ENCODE measurements at regions not wholly inside any gene's neighbourhood (a gene's known extent, or its start where the extent isn't known, plus 50 kb on each side); places are given as distances from the start of the nearest gene placed in this dataset.

DNA sequence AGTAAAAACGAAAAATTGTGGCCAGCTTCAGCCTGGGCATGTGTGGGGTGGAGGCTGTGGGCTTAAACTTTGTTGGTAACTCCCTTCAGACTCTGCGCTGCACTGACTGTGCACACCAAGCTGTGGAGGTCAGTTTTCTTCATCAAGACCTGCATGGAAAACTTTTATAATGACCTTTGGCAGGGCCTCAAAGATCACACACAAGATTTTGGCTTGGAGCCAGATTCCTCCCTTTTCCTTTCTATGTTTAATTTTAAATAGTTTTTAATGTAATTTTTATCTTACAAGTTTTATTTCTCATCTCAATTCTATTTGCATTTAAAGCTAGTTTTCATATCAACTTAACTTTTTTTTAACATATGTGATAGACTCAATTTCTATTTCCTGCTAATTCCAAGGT, 1211.1 kb upstream of the CDH18 start:
- TF ChIP-seq, protein P1, sequence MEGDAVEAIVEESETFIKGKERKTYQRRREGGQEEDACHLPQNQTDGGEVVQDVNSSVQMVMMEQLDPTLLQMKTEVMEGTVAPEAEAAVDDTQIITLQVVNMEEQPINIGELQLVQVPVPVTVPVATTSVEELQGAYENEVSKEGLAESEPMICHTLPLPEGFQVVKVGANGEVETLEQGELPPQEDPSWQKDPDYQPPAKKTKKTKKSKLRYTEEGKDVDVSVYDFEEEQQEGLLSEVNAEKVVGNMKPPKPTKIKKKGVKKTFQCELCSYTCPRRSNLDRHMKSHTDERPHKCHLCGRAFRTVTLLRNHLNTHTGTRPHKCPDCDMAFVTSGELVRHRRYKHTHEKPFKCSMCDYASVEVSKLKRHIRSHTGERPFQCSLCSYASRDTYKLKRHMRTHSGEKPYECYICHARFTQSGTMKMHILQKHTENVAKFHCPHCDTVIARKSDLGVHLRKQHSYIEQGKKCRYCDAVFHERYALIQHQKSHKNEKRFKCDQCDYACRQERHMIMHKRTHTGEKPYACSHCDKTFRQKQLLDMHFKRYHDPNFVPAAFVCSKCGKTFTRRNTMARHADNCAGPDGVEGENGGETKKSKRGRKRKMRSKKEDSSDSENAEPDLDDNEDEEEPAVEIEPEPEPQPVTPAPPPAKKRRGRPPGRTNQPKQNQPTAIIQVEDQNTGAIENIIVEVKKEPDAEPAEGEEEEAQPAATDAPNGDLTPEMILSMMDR (IDR thresholded peaks at IDR 0.05; ENCODE audit: control insufficient read depth, insufficient read depth, low read depth, low read length, missing control alignments): no peak
- DNase-seq (ENCODE audit: low read depth): no peak
- H3K4me3 ChIP-seq (ENCODE audit: control insufficient read depth, low read depth, low read length): no peak overlapping the region

DNA sequence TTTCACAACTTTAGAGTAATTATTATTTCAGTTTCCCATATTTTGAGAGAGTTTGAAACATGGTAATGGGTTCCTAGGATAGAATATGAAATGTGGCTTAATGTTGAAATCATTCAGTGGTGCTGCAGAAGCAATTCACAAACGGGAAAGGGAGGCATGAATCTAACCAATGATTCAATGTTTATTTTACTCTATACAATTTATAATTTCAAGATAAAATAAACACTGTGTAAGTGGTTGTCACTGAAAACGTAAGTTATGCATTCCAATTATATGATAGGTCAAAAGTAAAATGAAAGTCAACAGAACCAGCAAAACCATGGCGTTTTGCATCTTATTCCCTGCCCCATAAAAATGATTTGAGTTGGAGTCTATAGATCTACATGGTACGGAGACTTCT, 1207.1 kb upstream of the CDH18 start:
- TF ChIP-seq, protein P1 (IDR thresholded peaks at IDR 0.05; ENCODE audit: control insufficient read depth, insufficient read depth, low read depth, low read length, missing control alignments): no peak

DNA sequence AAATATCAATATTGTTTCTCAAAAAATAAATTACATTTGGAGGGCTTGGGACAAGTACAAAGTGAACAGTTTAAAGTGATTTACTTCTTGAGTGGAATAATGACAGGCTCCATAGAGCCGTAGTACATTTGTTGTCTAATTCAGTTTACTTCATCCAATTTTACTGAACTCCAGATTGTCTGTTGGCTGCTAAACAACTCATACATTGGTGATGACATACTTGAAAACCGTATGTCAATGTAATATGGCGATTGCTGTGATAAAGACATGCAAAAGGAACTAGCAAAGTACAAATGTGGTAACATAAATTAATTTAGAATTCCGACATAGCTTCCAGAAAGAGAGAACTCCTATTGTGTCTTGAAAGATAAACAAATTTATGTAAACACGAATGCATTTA, 1197.5 kb upstream of the CDH18 start:
- TF ChIP-seq, protein P1 (IDR thresholded peaks at IDR 0.05; ENCODE audit: control insufficient read depth, insufficient read depth, low read depth, low read length, missing control alignments): no peak
- no peak for DNase-seq (ENCODE audit: low read depth)

More for the DNA sequence above, 1207.1 kb upstream of the CDH18 start:
- DNase-seq (ENCODE audit: low read depth): no peak
- no peak overlapping the region for H3K4me3 ChIP-seq (ENCODE audit: control insufficient read depth, low read depth, low read length)

DNA sequence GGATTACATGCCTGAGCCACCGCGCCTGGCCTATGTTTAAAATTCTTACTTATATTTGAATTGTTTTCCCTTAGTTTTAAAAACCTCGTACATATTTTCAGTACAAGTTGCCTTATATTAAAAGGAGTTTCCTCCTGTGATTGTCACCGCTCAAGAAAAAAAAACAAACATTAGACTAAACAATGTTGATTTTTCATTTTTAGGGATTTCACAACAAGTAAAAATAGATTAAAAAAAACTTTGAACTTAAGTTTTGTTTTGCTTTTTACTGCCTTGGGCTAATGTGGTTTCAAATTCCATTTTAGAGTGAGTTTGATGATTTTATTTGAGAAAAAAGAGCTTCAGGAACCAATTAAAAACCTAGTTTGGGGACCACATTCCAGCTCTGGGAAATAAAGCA, 1196.6 kb upstream of the CDH18 start:
- DNase-seq (ENCODE audit: low read depth): no peak
- TF ChIP-seq, protein P1 (IDR thresholded peaks at IDR 0.05; ENCODE audit: control insufficient read depth, insufficient read depth, low read depth, low read length, missing control alignments): no peak
- H3K4me3 ChIP-seq (ENCODE audit: control insufficient read depth, low read depth, low read length): no peak overlapping the region

More for the DNA sequence above, 1197.5 kb upstream of the CDH18 start:
- no peak overlapping the region for H3K4me3 ChIP-seq (ENCODE audit: control insufficient read depth, low read depth, low read length)

DNA sequence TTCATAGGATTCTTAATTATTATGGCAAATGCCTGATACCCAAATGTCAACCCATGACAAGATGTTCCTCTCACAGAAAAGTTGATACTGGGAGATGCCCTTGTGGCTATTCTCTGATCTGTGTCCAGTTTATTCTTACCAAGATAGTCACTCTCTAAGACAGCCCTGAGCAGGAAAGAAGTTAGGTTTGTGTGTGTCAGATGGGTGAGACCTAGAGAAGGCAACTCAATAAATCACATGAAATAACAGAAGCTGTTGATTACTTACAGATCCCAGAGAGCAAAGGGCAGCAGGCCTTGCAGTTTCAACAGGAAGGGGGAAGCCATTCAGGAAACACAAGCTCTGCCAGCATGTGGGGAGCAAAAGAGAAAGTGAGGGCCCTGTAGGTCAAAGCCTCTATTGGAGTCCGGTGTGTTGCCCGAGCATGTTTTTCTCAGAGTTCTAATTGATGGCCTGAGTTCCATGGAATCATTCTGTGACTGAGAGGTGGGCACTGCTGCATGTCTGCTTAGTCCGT, 1193.7 kb upstream of the CDH18 start:
- DNase-seq (ENCODE audit: low read depth): no peak
- TF ChIP-seq, protein P1 (IDR thresholded peaks at IDR 0.05; ENCODE audit: control insufficient read depth, insufficient read depth, low read depth, low read length, missing control alignments): no peak
- H3K4me3 ChIP-seq (ENCODE audit: control insufficient read depth, low read depth, low read length): no peak overlapping the region

DNA sequence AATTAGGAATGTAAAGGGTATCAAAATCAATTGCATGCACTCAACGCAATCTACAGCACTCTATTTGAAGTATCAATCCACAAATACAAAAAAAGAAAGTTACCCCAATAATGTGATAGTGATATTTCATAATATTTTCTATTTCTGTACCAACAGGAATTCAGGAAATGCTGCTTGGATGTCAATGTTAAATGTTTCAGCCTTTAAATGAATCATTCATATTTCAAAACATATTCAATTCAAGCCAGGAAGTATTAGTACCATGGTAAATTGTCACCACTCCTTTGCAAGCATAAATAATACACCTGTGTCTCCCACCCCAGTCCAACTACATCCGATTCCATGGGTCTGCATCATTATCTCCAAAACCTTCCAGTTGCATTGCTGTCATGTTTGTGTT, 1185.5 kb upstream of the CDH18 start:
- no peak for DNase-seq (ENCODE audit: low read depth)

More for the DNA sequence above, 1185.5 kb upstream of the CDH18 start:
- TF ChIP-seq, protein P1 (IDR thresholded peaks at IDR 0.05; ENCODE audit: control insufficient read depth, insufficient read depth, low read depth, low read length, missing control alignments): no peak
- H3K4me3 ChIP-seq (ENCODE audit: control insufficient read depth, low read depth, low read length): no peak overlapping the region
